ENCODE measurements at regions not wholly inside any gene's neighbourhood (a gene's known extent, or its start where the extent isn't known, plus 50 kb on each side); places are given as distances from the start of the nearest gene placed in this dataset.

- H3K27me3 ChIP-seq (ENCODE audit: insufficient read depth, low read depth, low read length) = no peaks in the 10 kb centered on the region
- no peaks in the 10 kb centered on the region for H3K36me3 ChIP-seq (ENCODE audit: insufficient read depth, low read length)
- H3K9ac ChIP-seq (ENCODE audit: low read length) = no peak overlapping the region
- H3K4me3 ChIP-seq (ENCODE audit: low read length) = no peak overlapping the region
- no peak for TF ChIP-seq POLR2AphosphoS5 (IDR thresholded peaks at IDR 0.05)
- TF ChIP-seq, protein P1, sequence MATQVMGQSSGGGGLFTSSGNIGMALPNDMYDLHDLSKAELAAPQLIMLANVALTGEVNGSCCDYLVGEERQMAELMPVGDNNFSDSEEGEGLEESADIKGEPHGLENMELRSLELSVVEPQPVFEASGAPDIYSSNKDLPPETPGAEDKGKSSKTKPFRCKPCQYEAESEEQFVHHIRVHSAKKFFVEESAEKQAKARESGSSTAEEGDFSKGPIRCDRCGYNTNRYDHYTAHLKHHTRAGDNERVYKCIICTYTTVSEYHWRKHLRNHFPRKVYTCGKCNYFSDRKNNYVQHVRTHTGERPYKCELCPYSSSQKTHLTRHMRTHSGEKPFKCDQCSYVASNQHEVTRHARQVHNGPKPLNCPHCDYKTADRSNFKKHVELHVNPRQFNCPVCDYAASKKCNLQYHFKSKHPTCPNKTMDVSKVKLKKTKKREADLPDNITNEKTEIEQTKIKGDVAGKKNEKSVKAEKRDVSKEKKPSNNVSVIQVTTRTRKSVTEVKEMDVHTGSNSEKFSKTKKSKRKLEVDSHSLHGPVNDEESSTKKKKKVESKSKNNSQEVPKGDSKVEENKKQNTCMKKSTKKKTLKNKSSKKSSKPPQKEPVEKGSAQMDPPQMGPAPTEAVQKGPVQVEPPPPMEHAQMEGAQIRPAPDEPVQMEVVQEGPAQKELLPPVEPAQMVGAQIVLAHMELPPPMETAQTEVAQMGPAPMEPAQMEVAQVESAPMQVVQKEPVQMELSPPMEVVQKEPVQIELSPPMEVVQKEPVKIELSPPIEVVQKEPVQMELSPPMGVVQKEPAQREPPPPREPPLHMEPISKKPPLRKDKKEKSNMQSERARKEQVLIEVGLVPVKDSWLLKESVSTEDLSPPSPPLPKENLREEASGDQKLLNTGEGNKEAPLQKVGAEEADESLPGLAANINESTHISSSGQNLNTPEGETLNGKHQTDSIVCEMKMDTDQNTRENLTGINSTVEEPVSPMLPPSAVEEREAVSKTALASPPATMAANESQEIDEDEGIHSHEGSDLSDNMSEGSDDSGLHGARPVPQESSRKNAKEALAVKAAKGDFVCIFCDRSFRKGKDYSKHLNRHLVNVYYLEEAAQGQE (IDR thresholded peaks at IDR 0.05; ENCODE audit: borderline replicate concordance) = no peak
- no peak for TF ChIP-seq EZH2 (IDR thresholded peaks at IDR 0.05; ENCODE audit: borderline replicate concordance, insufficient read depth, low read length, poor library complexity, severe bottlenecking)
- no peak for TF ChIP-seq RAD21 (conservative IDR thresholded peaks at IDR 0.05)
- no peak for TF ChIP-seq MXI1 (conservative IDR thresholded peaks at IDR 0.05; ENCODE audit: poor library complexity, severe bottlenecking)
- TF ChIP-seq TAF1 (IDR thresholded peaks at IDR 0.05; ENCODE audit: low read depth) = no peak
- TF ChIP-seq CTCF (IDR thresholded peaks at IDR 0.05; ENCODE audit: poor library complexity, severe bottlenecking) = no peak
- H3K27ac ChIP-seq (ENCODE audit: low read length) = no peak overlapping the region
- no peaks in the 10 kb centered on the region for H3K9me2 ChIP-seq (ENCODE audit: insufficient read depth, low read length)
- no peaks in the 10 kb centered on the region for H3K79me2 ChIP-seq (replicated peaks; ENCODE audit: insufficient read depth, low read length)
- no peaks in the 10 kb centered on the region for H3F3A ChIP-seq (ENCODE audit: insufficient read depth, low read length, poor library complexity, severe bottlenecking)
- no peak overlapping the region for H3K4me2 ChIP-seq (ENCODE audit: low read length)
- H2AFZ ChIP-seq (ENCODE audit: low read depth, low read length) = no peak overlapping the region
- H3K9me3 ChIP-seq (ENCODE audit: low read length) = no peaks in the 10 kb centered on the region
- no peaks in the 10 kb centered on the region for H4K20me1 ChIP-seq (ENCODE audit: insufficient read depth)
Observed at GRCh38 chr2:166814335-166814734, 73.9 kb upstream of the XIRP2 start.

GRCh38 chr2:166812166-166812891 is 76.0 kb upstream of the XIRP2 start:
- Histone ChIP-seq H3K9ac (ENCODE audit: low read length) (no peak overlapping the region), H3K9me2 (ENCODE audit: insufficient read depth, low read length) (no peaks in the 10 kb centered on the region), H3K4me2 (ENCODE audit: low read length) (no peak overlapping the region), H3K36me3 (ENCODE audit: insufficient read depth, low read length) (no peaks in the 10 kb centered on the region), H3K27ac (ENCODE audit: low read length) (no peak overlapping the region), H2AFZ (ENCODE audit: low read depth, low read length) (no peak overlapping the region), H3K4me3 (ENCODE audit: low read length) (no peak overlapping the region), H3F3A (ENCODE audit: insufficient read depth, low read length, poor library complexity, severe bottlenecking) (no peaks in the 10 kb centered on the region), H4K20me1 (ENCODE audit: insufficient read depth) (no peaks in the 10 kb centered on the region), H3K79me2 (replicated peaks; ENCODE audit: insufficient read depth, low read length) (no peaks in the 10 kb centered on the region), H3K9me3 (ENCODE audit: low read length) (no peaks in the 10 kb centered on the region), H3K27me3 (ENCODE audit: insufficient read depth, low read depth, low read length) (no peaks in the 10 kb centered on the region)
- TF ChIP-seq EP300 (conservative IDR thresholded peaks at IDR 0.05; ENCODE audit: poor library complexity, severe bottlenecking) (no peak), RAD21 (conservative IDR thresholded peaks at IDR 0.05) (no peak), SMC3 (conservative IDR thresholded peaks at IDR 0.05; ENCODE audit: poor library complexity) (no peak), POLR2AphosphoS5 (IDR thresholded peaks at IDR 0.05) (no peak), EZH2 (IDR thresholded peaks at IDR 0.05; ENCODE audit: borderline replicate concordance, insufficient read depth, low read length, poor library complexity, severe bottlenecking) (no peak), MXI1 (conservative IDR thresholded peaks at IDR 0.05; ENCODE audit: poor library complexity, severe bottlenecking) (no peak), TAF1 (IDR thresholded peaks at IDR 0.05; ENCODE audit: low read depth) (no peak), CTCF (IDR thresholded peaks at IDR 0.05; ENCODE audit: poor library complexity, severe bottlenecking) (no peak)
- TF ChIP-seq, protein P1 (IDR thresholded peaks at IDR 0.05; ENCODE audit: borderline replicate concordance) = no peak
